T-helper 1 cell treated with Interleukin-12 subunit alpha and Interleukin-12 subunit beta and Interleukin-4 antibody, amounts not matched to agents 30 μg/mL and 1 μg/mL, for 36 hours (primary cell): ENCODE measurements at regions not wholly inside any gene's neighbourhood (a gene's known extent, or its start where the extent isn't known, plus 50 kb on each side); places are given as distances from the start of the nearest gene placed in this dataset.
"Not testable (repeated sequence)": the region's sequence is repeated elsewhere in the genome, so short reads cannot be mapped to it uniquely, and the experiment has no call there.

Experiments used
- H3K27ac Mint-ChIP-seq: one replicate; pipeline ENCODE4 v1.8.0; 2021; ENCODE audit warnings: mild to moderate bottlenecking, mixed read lengths
- H3K27me3 Mint-ChIP-seq: one replicate; pipeline ENCODE4 v1.8.0; 2021; ENCODE audit warnings: low read depth, mixed read lengths
- H3K36me3 Mint-ChIP-seq: one replicate; pipeline ENCODE4 v1.8.0; 2021; ENCODE audit warnings: low read depth, mixed read lengths
- H3K4me1 Mint-ChIP-seq: one replicate; pipeline ENCODE4 v1.8.0; 2021; ENCODE audit warnings: low read depth, mixed read lengths
- H3K4me3 Mint-ChIP-seq: one replicate; pipeline ENCODE4 v1.8.0; 2021; ENCODE audit warnings: mild to moderate bottlenecking, moderate library complexity, mixed read lengths
- H3K9me3 Mint-ChIP-seq: one replicate; pipeline ENCODE4 v1.8.0; 2021; ENCODE audit warnings: mixed read lengths

- Mint-ChIP-seq H3K27ac (no peak overlapping the region), H3K9me3 (no peaks in the 10 kb centered on the region), H3K36me3 (no peaks in the 10 kb centered on the region), H3K27me3 (peaks cover 3% of the 10 kb centered on the region), H3K4me1 (peaks cover 1% of the 10 kb centered on the region), H3K4me3 (no peak overlapping the region)
Observed at GRCh38 chr6:14388371-14388770, 270.8 kb downstream of the CD83 start.

GRCh38 chr6:14389776-14390175, 272.2 kb downstream of the CD83 start:
- H3K27ac Mint-ChIP-seq, H3K4me1 Mint-ChIP-seq, H3K9me3 Mint-ChIP-seq, H3K27me3 Mint-ChIP-seq, H3K36me3 Mint-ChIP-seq, H3K4me3 Mint-ChIP-seq: not testable (repeated sequence)

- Mint-ChIP-seq H3K27ac (no peak overlapping the region), H3K27me3 (peaks cover 12% of the 10 kb centered on the region), H3K4me3 (no peak overlapping the region), H3K4me1 (no peaks in the 10 kb centered on the region), H3K9me3 (no peaks in the 10 kb centered on the region), H3K36me3 (no peaks in the 10 kb centered on the region)
Observed at GRCh38 chr6:14390805-14391204, 273.2 kb downstream of the CD83 start.

- Mint-ChIP-seq H3K27me3 (peaks cover 14% of the 10 kb centered on the region), H3K27ac (no peak overlapping the region), H3K36me3 (no peaks in the 10 kb centered on the region), H3K4me3 (no peak overlapping the region), H3K4me1 (peaks cover 3% of the 10 kb centered on the region), H3K9me3 (no peaks in the 10 kb centered on the region)
Observed at GRCh38 chr6:14393910-14394309, 276.3 kb downstream of the CD83 start.

- Mint-ChIP-seq H3K4me3 (no peak overlapping the region), H3K36me3 (no peaks in the 10 kb centered on the region), H3K4me1 (peaks cover 3% of the 10 kb centered on the region), H3K27me3 (peaks cover 14% of the 10 kb centered on the region), H3K27ac (no peak overlapping the region), H3K9me3 (peaks cover 4% of the 10 kb centered on the region)
Observed at GRCh38 chr6:14396392-14396791, 278.8 kb downstream of the CD83 start.

- Mint-ChIP-seq H3K27me3 (peaks cover 14% of the 10 kb centered on the region), H3K4me3 (no peak overlapping the region), H3K9me3 (peaks cover 4% of the 10 kb centered on the region), H3K36me3 (no peaks in the 10 kb centered on the region), H3K27ac (no peak overlapping the region), H3K4me1 (peaks cover 3% of the 10 kb centered on the region)
Observed at GRCh38 chr6:14396826-14397517, 279.4 kb downstream of the CD83 start.

GRCh38 chr6:14397518-14397901, 279.9 kb downstream of the CD83 start:
- no peaks in the 10 kb centered on the region for H3K36me3 Mint-ChIP-seq
- peaks cover 3% of the 10 kb centered on the region for H3K4me1 Mint-ChIP-seq
- peaks cover 14% of the 10 kb centered on the region for H3K27me3 Mint-ChIP-seq
- peaks cover 4% of the 10 kb centered on the region for H3K9me3 Mint-ChIP-seq
- H3K4me3 Mint-ChIP-seq: no peak overlapping the region
- no peak overlapping the region for H3K27ac Mint-ChIP-seq

- H3K27ac Mint-ChIP-seq: no peak overlapping the region
- peaks cover 3% of the 10 kb centered on the region for H3K4me1 Mint-ChIP-seq
- no peaks in the 10 kb centered on the region for H3K36me3 Mint-ChIP-seq
Observed at GRCh38 chr6:14398953-14399352, 281.4 kb downstream of the CD83 start.

GRCh38 chr6:14399635-14400034, 282.1 kb downstream of the CD83 start:
- Mint-ChIP-seq H3K4me1 (peaks cover 3% of the 10 kb centered on the region), H3K9me3 (peaks cover 4% of the 10 kb centered on the region), H3K4me3 (no peak overlapping the region), H3K27ac (no peak overlapping the region), H3K27me3 (peaks cover 9% of the 10 kb centered on the region), H3K36me3 (no peaks in the 10 kb centered on the region)

More at GRCh38 chr6:14398953-14399352, 281.4 kb downstream of the CD83 start:
- Mint-ChIP-seq H3K4me3 (no peak overlapping the region), H3K9me3 (peaks cover 4% of the 10 kb centered on the region), H3K27me3 (peaks cover 11% of the 10 kb centered on the region)

GRCh38 chr6:14401246-14401645, 283.7 kb downstream of the CD83 start:
- peaks cover 4% of the 10 kb centered on the region for H3K9me3 Mint-ChIP-seq
- H3K4me3 Mint-ChIP-seq: no peak overlapping the region
- no peaks in the 10 kb centered on the region for H3K27me3 Mint-ChIP-seq
- peaks cover 3% of the 10 kb centered on the region for H3K4me1 Mint-ChIP-seq
- no peak overlapping the region for H3K27ac Mint-ChIP-seq
- no peaks in the 10 kb centered on the region for H3K36me3 Mint-ChIP-seq

- Mint-ChIP-seq H3K27ac (no peak overlapping the region), H3K4me3 (no peak overlapping the region), H3K4me1 (no peaks in the 10 kb centered on the region), H3K9me3 (peaks cover 6% of the 10 kb centered on the region), H3K27me3 (no peaks in the 10 kb centered on the region), H3K36me3 (no peaks in the 10 kb centered on the region)
Observed at GRCh38 chr6:14406614-14407331, 289.2 kb downstream of the CD83 start.

GRCh38 chr6:14408446-14408845, 290.9 kb downstream of the CD83 start:
- Mint-ChIP-seq H3K36me3 (no peaks in the 10 kb centered on the region), H3K9me3 (peaks cover 6% of the 10 kb centered on the region), H3K4me1 (no peaks in the 10 kb centered on the region), H3K4me3 (no peak overlapping the region), H3K27ac (no peak overlapping the region), H3K27me3 (no peaks in the 10 kb centered on the region)

GRCh38 chr6:14412026-14412425, 294.5 kb downstream of the CD83 start:
- Mint-ChIP-seq H3K27ac (no peak overlapping the region), H3K9me3 (peaks cover 6% of the 10 kb centered on the region), H3K4me3 (no peak overlapping the region), H3K36me3 (no peaks in the 10 kb centered on the region), H3K4me1 (no peaks in the 10 kb centered on the region), H3K27me3 (no peaks in the 10 kb centered on the region)

- H3K9me3 Mint-ChIP-seq: peaks cover 2% of the 10 kb centered on the region
- H3K27me3 Mint-ChIP-seq: no peaks in the 10 kb centered on the region
- no peaks in the 10 kb centered on the region for H3K36me3 Mint-ChIP-seq
- H3K4me3 Mint-ChIP-seq: no peak overlapping the region
- H3K27ac Mint-ChIP-seq: no peak overlapping the region
- H3K4me1 Mint-ChIP-seq: no peaks in the 10 kb centered on the region
Observed at GRCh38 chr6:14415452-14415851, 297.9 kb downstream of the CD83 start.

GRCh38 chr6:14417377-14417776, 299.8 kb downstream of the CD83 start:
- no peaks in the 10 kb centered on the region for H3K9me3 Mint-ChIP-seq

More at GRCh38 chr6:14417377-14417776, 299.8 kb downstream of the CD83 start:
- Mint-ChIP-seq H3K4me3 (no peak overlapping the region), H3K36me3 (no peaks in the 10 kb centered on the region), H3K27ac (no peak overlapping the region), H3K27me3 (no peaks in the 10 kb centered on the region), H3K4me1 (no peaks in the 10 kb centered on the region)
